Endothelial cell of umbilical vein (primary cell): ENCODE measurements at regions not wholly inside any gene's neighbourhood (a gene's known extent, or its start where the extent isn't known, plus 50 kb on each side); places are given as distances from the start of the nearest gene placed in this dataset.

Experiments used
- BruUV-seq: library from RNA; stranded (reverse); fragments of 400-500 nt; replicated peaks from 2 replicates; lab custom pipeline; 2021; lab: Mats Ljungman, UMichigan
- CTCF ChIA-PET: fragments of 300-600, 350-600 bp; sonication (Branson Sonifier 250); formaldehyde crosslinking; loops from one replicate; lab custom pipeline; 2021; ENCODE audit warnings: antibody characterized with exemption, inconsistent platforms; lab: Charles Lee
- POLR2A ChIA-PET: fragments of 300-600, 350-600 bp; sonication (Branson Sonifier 250); formaldehyde crosslinking; loops from one replicate; lab custom pipeline; 2021; ENCODE audit warnings: antibody characterized with exemption, inconsistent platforms; lab: Charles Lee
- DNase-seq: peaks from one replicate; pipeline ENCODE4 v3.0.0-alpha.2; 2011; ENCODE audit warnings: low read depth, low spot score
- FAIRE-seq: peaks from 2 replicates; lab custom pipeline; 2011; peaks lifted over from hg19 to GRCh38; lab: Jason Lieb, UNC
- H2AFZ ChIP-seq: 2 replicates; pipeline ENCODE4 v1.6.0; 2012; ENCODE audit warnings: low read depth, low read length, control low read depth, inconsistent platforms
- H3K27ac ChIP-seq: 2 replicates; pipeline ENCODE4 v1.5.1; 2011; ENCODE audit warnings: low read depth, mild to moderate bottlenecking, control low read depth, low read length, moderate library complexity; ENCODE audit not compliant: insufficient read depth
- H3K27me3 ChIP-seq, 2 experiments: 2 replicates each; pipeline versions ENCODE4 v1.6.0 to v1.6.1; 2011; ENCODE audit warnings: low read length in 2 of 2, mixed read lengths in 1 of 2; ENCODE audit not compliant: control insufficient read depth in 2 of 2, insufficient read depth in 2 of 2
- H3K36me3 ChIP-seq, 2 experiments: 2 replicates in 1 of 2; 3 replicates in 1 of 2; pipeline ENCODE4 v1.5.1; 2011; ENCODE audit warnings: low read length in 2 of 2, mild to moderate bottlenecking in 1 of 2, moderate library complexity in 1 of 2; ENCODE audit not compliant: control insufficient read depth in 2 of 2, insufficient read depth in 2 of 2; ENCODE audit errors: extremely low read depth in 1 of 2
- H3K4me1 ChIP-seq: 3 replicates; pipeline ENCODE4 v1.5.1; 2011; ENCODE audit warnings: mild to moderate bottlenecking, low read length; ENCODE audit not compliant: control insufficient read depth, insufficient read depth; ENCODE audit errors: extremely low read depth
- H3K4me2 ChIP-seq: 2 replicates; pipeline ENCODE4 v1.6.1; 2011; ENCODE audit warnings: low read length, control low read depth, mixed read lengths; ENCODE audit not compliant: insufficient read depth
- H3K4me3 ChIP-seq, 3 experiments: fragments of 200-600 bp in 1 of 3; sonication (generic), shearing (Covaris generic) in 1 of 3; replicated peaks in 1 of 3; 2 replicates each; pipeline ENCODE4 v1.5.1; 2011 to 2016; ENCODE audit warnings: control low read depth in 3 of 3, low read length in 3 of 3, mild to moderate bottlenecking in 2 of 3, inconsistent platforms in 1 of 3, low read depth in 1 of 3, moderate library complexity in 1 of 3; ENCODE audit not compliant: insufficient read depth in 1 of 3
- H3K79me2 ChIP-seq: 2 replicates; pipeline ENCODE4 v1.6.0; 2012; ENCODE audit warnings: low read length, inconsistent platforms; ENCODE audit not compliant: control insufficient read depth, insufficient read depth
- H3K9ac ChIP-seq: replicated peaks from 2 replicates; pipeline ENCODE3; 2011; ENCODE audit warnings: low read length, control low read depth; ENCODE audit not compliant: insufficient read depth; ENCODE audit errors: extremely low read depth
- H3K9me1 ChIP-seq: replicated peaks from 3 replicates; pipeline ENCODE4 v1.6.0; 2011; ENCODE audit warnings: mild to moderate bottlenecking, low read length; ENCODE audit not compliant: control insufficient read depth, insufficient read depth; ENCODE audit errors: extremely low read depth
- H3K9me3 ChIP-seq: replicated peaks from 2 replicates; pipeline ENCODE4 v1.5.1; 2012; ENCODE audit warnings: low read length, inconsistent platforms; ENCODE audit not compliant: control insufficient read depth, insufficient read depth
- H4K20me1 ChIP-seq: replicated peaks from 2 replicates; pipeline ENCODE3; 2011; ENCODE audit warnings: mild to moderate bottlenecking, low read length; ENCODE audit not compliant: control insufficient read depth, insufficient read depth; ENCODE audit errors: extremely low read depth
- CTCF ChIP-seq, 2 donors: IDR thresholded peaks; 1 replicate in 1 of 2; 2 replicates in 1 of 2; pipeline ENCODE4 v1.5.1; 2011; ENCODE audit warnings: low read length in 2 of 2, mild to moderate bottlenecking in 2 of 2, moderate library complexity in 2 of 2, control low read depth in 1 of 2, inconsistent platforms in 1 of 2, low read depth in 1 of 2; ENCODE audit not compliant: insufficient read depth in 1 of 2; ENCODE audit errors: extremely low read depth in 1 of 2
- EZH2 ChIP-seq: IDR thresholded peaks from 2 replicates; pipeline ENCODE4 v1.6.1; 2012; ENCODE audit warnings: borderline replicate concordance, low read depth, mild to moderate bottlenecking, moderate library complexity, low read length, inconsistent platforms; ENCODE audit not compliant: severe bottlenecking
- FOS ChIP-seq: IDR thresholded peaks from 2 replicates; pipeline ENCODE4 v1.6.1; 2011; ENCODE audit warnings: mild to moderate bottlenecking, low read length, moderate library complexity, borderline replicate concordance; ENCODE audit not compliant: insufficient read depth
- GATA2 ChIP-seq: IDR thresholded peaks from 2 replicates; pipeline ENCODE4 v1.7.0; 2011; ENCODE audit warnings: low read depth, mild to moderate bottlenecking, moderate library complexity, mixed read lengths, low read length; ENCODE audit not compliant: insufficient read length, insufficient read depth
- JUN ChIP-seq: IDR thresholded peaks from 2 replicates; pipeline ENCODE4 v1.6.1; 2011; ENCODE audit warnings: borderline replicate concordance, low read depth; ENCODE audit not compliant: insufficient read length, insufficient read depth
- MAX ChIP-seq: IDR thresholded peaks from 2 replicates; pipeline ENCODE4 v1.6.1; 2011; ENCODE audit not compliant: insufficient read depth, insufficient read length
- MYC ChIP-seq: IDR thresholded peaks from one replicate; pipeline ENCODE4 v1.6.1; 2011; ENCODE audit warnings: mild to moderate bottlenecking, low read depth, low read length
- POLR2A ChIP-seq: IDR thresholded peaks from 2 replicates; pipeline ENCODE4 v1.6.1; 2012; ENCODE audit warnings: low read depth, mild to moderate bottlenecking, control low read depth, low read length
- POLR2AphosphoS5 ChIP-seq: IDR thresholded peaks from 2 replicates; pipeline ENCODE4 v1.6.1; 2012; ENCODE audit warnings: low read depth, mild to moderate bottlenecking, control low read depth, low read length, moderate library complexity; ENCODE audit not compliant: insufficient read depth
- dilution Hi-C: fragments of 300-500 bp; cut with MboI; formaldehyde crosslinking; loops from one replicate; pipeline ENCODE4 v1.15.0; 2019; ENCODE audit warnings: low sequenced_read_pairs; ENCODE audit not compliant: extremely low pct_ligation_motif_present
- intact Hi-C: fragments of 100-400 bp; cut with micrococcal nuclease; formaldehyde crosslinking; loops from one replicate; pipeline ENCODE4 v1.10.0; 2022

GRCh38 chr4:62526671-62527070 lies 1326.5 kb downstream of the ADGRL3 start:
- H3K27ac ChIP-seq, result no peak overlapping the region
- no peak overlapping the region for H3K4me2 ChIP-seq
- no TSS peak for BruUV-seq
- dilution Hi-C loops, result no loop called here
- H3K9me1 ChIP-seq, result no peaks in the 10 kb centered on the region
- no peak for FAIRE-seq
- H3K4me1 ChIP-seq, result no peaks in the 10 kb centered on the region
- ChIA-PET CTCF (no interaction called here), POLR2A (no interaction called here)
- H4K20me1 ChIP-seq, result no peaks in the 10 kb centered on the region
- no peak for DNase-seq
- H3K9me3 ChIP-seq, result peaks cover 3% of the 10 kb centered on the region
- no peak overlapping the region for H2AFZ ChIP-seq
- H3K27me3 ChIP-seq, result no peaks in the 10 kb centered on the region
- TF ChIP-seq JUN (no peak), POLR2AphosphoS5 (no peak), POLR2A (no peak), FOS (no peak), EZH2 (no peak), MAX (no peak), GATA2 (no peak), MYC (no peak), CTCF (IDR thresholded peaks at IDR 0.05; ENCODE audit: extremely low read depth in 1 of 2, insufficient read depth in 1 of 2, low read depth in 1 of 2, low read length in 2 of 2) (no peak)
- H3K36me3 ChIP-seq, result no peaks in the 10 kb centered on the region
- H3K9ac ChIP-seq, result no peak overlapping the region
- no peaks in the 10 kb centered on the region for H3K79me2 ChIP-seq
- H3K4me3 ChIP-seq, result no peak overlapping the region
- intact Hi-C loops, result no loop called here
